EL (cell line): ENCODE measurements at regions not wholly inside any gene's neighbourhood (a gene's known extent, or its start where the extent isn't known, plus 50 kb on each side); places are given as distances from the start of the nearest gene placed in this dataset.

Source experiments
- DNase-seq: peaks from one replicate; pipeline ENCODE4 v3.0.0-alpha.2; 2016

GRCh38 chr1:80961464-80962190 is 839.1 kb upstream of the ADGRL2 start:
- no peak for DNase-seq

- no peak for DNase-seq
These were observed 867.4 kb upstream of the ADGRL2 start for GRCh38 chr1:80933346-80933745.

DNA sequence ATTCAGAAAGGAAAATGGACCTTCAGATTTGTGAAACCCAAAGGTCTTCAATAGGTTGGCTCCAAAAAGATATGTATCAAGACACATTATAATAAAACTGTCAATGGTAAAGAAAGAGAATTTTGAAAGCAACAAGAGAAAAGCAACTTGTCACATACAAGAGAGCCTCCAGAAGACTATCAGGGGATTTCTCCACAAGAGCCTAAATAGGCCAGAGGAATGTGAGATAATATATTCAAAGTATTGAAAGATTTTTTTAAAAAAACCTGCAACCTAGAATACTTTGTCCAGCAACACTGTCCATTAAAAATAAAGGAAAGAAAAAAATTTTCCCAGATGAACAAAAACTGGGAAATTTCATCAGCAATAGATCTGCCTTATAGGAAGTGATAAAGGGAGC is 869.6 kb upstream of the ADGRL2 start:
- DNase-seq: no peak

- DNase-seq: peak; percentile 2
These were observed 870.7 kb upstream of the ADGRL2 start for GRCh38 chr1:80929868-80930508.

DNA sequence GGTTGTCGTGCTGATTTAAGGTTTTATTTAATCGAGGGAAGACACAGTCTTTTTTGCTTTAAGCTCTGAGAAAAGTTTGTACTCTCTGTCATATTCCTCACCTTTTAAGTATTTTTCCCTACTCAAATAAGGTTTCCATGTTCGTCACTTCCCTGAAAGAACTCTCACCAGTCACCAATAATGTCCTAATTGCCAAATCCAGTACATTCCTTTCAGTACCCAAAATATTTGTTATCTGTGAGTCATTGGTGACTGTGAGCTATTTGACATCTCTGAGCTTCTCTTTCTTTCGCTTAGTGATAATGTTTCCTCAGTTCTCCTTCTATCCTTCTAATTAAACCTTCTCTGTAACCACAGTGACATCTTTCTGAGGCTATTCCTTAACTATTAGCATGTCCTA is 874.2 kb upstream of the ADGRL2 start:
- DNase-seq: peak; percentile 5

- no peak for DNase-seq
These were observed 875.5 kb upstream of the ADGRL2 start for GRCh38 chr1:80925130-80925805.

- DNase-seq: no peak
These were observed 876.4 kb upstream of the ADGRL2 start for GRCh38 chr1:80924290-80924689.

DNA sequence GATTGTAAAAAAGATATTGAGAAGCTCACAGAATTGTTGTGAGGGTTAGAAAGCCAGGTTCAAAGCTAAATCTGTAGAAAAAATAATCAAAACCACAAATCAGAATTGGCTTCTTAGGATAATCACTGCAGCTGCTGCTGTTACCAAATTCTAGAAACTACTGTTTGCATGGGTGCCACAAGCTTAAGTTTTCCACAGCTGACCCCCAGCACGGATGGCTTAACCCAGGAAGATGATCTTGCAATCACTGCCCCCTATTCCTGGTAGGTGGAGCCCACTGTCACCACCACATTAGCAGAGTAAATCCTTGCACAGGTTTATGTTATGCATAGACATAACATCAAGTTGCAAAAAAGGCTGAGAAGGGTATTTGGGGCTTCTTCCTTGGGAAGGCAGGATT is 877.8 kb upstream of the ADGRL2 start:
- DNase-seq: no peak

DNA sequence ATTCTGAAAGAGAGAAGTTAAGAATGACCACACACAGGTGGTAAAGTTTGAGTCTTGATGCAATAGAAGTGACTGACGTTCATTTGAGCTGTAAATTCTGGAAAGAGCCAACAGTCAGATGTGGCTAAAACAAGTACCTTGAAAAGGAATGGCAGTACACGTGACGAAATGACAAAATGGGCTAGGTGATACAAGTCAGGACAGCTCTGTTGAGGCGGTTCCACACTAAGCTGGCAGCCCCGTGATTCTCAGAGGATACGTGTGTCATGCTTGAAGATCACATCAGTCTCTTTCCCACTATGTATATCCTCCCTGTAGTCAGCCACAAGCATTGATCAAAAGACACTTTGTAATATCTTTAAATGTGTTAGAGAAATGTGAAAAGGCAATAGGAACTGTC is 881.3 kb upstream of the ADGRL2 start:
- no peak for DNase-seq

DNA sequence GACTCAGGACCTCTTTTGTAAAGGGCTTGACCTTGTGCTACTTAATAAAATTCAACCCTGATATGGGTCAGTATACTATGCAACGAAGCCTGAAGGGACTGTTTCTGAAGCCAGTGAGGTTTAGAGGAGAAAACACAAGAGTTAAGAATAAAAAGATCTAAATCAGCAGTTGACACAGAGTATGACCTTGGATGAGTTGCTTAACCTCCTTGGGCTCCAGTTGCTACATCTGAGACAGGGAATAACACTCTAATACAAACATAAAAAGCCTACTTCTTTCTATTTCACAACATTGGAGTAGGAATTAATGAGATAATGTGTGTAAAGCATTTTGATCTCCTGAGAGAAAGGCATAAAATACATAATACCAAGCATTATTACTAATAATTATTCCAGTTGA is 882.4 kb upstream of the ADGRL2 start:
- no peak for DNase-seq

GRCh38 chr1:80917826-80918225 is 882.9 kb upstream of the ADGRL2 start:
- DNase-seq: no peak

GRCh38 chr1:80917225-80917624 is 883.5 kb upstream of the ADGRL2 start:
- DNase-seq: no peak

- no peak for DNase-seq
These were observed 885.2 kb upstream of the ADGRL2 start for GRCh38 chr1:80915491-80915890.

GRCh38 chr1:80910426-80910825 is 890.3 kb upstream of the ADGRL2 start:
- no peak for DNase-seq

- DNase-seq: no peak
These were observed 891.5 kb upstream of the ADGRL2 start for GRCh38 chr1:80909172-80909784.

DNA sequence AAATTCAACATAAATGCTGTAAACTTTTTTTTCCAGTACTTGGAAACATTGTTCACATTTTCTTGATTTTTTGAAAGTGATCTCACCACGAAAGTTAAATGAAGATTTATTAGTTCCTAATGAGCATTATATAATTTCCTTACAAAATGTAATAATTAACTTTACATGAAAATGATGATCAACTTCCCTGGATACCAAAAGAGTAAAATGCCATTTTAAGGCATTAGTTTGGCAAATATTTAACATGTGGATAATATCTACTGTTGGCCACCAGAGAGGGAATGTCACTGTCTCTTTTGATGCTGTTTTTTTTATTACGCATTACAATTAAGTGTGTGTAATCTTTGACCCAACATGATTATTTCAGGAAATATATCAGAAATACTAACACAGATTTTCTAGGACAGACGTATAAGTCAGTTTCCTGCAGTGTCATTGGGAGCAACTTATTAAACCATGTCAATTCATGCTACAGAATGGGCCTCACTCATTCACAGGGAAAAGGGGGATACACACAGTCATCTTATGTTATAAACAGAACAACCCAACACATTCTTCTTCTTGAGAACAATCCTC is 903.9 kb upstream of the ADGRL2 start:
- no peak for DNase-seq

GRCh38 chr1:80894921-80895320 is 905.8 kb upstream of the ADGRL2 start:
- no peak for DNase-seq

DNA sequence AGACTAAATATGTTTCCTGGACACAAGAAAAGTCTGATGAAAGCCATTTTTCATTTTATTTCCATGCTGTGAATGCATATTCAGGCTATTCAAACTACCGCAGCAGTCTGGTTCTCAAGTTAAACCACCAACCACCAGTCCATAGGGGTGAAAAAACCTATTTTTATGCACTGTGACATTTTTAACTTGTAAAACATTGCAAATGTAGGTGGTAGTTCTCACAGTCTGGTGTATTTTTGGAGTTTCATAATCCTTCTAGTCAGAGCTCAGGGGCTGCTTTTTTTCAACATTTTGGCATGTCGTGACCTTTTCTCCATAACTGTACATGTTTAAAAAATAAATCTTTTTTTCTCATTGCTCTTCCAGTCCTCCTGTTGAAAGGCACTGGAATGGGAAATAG is 907.6 kb upstream of the ADGRL2 start:
- DNase-seq: no peak

DNA sequence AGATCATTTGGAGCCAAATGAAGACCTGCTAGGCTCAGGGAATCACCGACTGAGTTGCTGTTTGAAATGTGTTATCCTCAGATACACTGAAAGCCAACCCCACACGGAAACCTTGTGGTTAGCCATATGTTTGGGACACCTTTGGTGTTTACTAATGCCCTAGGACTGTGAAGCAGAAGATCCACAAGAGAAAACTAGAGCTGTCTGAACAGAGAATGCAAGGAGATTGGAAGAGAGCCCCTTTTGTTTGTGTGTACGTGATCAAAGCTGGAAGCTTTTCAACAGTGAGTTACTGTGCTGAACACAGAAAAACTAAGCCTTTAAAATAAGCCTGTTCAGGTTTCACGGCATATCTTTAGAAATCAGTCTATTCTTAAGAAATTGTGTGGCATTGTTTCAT is 908.2 kb upstream of the ADGRL2 start:
- no peak for DNase-seq

DNA sequence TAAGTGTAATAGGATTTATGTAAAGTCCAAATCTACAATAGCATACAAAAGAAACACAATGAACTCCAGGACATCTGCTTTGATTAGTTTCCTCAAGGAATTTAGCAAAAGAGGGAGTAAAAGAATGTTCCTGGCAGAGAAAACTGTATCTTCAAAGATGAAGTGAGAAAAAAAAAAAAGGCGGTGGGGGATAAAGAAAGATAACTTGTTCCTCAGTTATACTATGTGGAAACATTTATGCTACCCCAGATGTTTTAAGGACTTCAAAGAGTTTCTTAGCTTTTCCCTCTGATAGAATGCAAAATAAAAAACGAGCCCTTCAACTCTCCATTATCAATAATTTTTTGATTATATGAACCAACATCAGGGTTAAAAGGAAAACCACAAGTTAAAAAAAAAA is 908.9 kb upstream of the ADGRL2 start:
- no peak for DNase-seq

GRCh38 chr1:80882553-80882952 is 918.2 kb upstream of the ADGRL2 start:
- DNase-seq: peak; percentile 68

DNA sequence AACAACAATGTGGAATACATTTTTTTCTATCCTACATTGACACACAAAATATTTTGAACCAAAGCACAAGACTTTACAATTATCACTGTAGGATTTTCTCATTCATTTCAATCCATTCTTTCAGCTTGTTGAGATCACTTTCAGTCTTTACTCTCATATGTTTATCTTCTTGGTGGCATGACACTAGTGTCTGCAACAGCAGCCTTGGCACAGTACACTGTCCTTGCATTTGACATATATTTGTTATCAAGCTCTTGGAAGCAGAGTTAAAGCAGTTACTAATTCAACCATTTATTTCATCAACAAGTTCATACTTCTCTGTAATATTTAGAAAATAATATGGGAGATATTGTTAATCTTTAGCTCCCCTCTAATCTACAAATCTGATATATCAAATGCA is 922.4 kb upstream of the ADGRL2 start:
- DNase-seq: no peak

GRCh38 chr1:80876035-80876434 is 924.7 kb upstream of the ADGRL2 start:
- DNase-seq: no peak

DNA sequence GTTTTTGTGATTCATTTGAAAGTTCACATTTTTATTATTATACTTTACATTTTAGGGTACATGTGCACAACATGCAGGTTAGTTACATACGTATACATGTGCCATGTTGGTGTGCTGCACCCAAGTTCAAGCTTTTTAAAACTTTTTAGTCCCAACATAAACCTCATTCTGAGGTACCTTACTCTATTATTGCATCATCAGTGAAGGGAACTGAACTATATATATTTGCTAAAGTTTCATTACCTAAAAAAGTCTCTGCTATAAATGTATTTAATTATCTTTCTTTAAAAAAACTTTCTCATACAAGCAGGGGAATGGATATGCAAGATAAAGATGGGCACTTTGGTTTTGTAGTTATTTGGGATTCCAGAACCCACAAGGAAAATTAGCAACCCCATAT is 931.4 kb upstream of the ADGRL2 start:
- DNase-seq: no peak
